ENCODE measurements at regions not wholly inside any gene's neighbourhood (a gene's known extent, or its start where the extent isn't known, plus 50 kb on each side); places are given as distances from the start of the nearest gene placed in this dataset.

GRCh38 chr2:54372361-54372760 is 83.8 kb upstream of the SPTBN1 start:
- no peak for TF ChIP-seq CTCF (IDR thresholded peaks at IDR 0.05)
- TF ChIP-seq POLR2AphosphoS5 (IDR thresholded peaks at IDR 0.05) = no peak
- no peak for TF ChIP-seq POLR2A (IDR thresholded peaks at IDR 0.05)

Data from prostate gland (tissue), 2 donors.